ENCODE measurements at regions not wholly inside any gene's neighbourhood (a gene's known extent, or its start where the extent isn't known, plus 50 kb on each side); places are given as distances from the start of the nearest gene placed in this dataset.

GRCh38 chr1:10848109-10848684, 51.8 kb upstream of the CASZ1 start:
- DNase-seq (ENCODE audit: low spot score) = no peak
- ATAC-seq (ENCODE audit: low FRiP score) = no peak
- TF ChIP-seq CTCF (IDR thresholded peaks at IDR 0.05) = no peak

- DNase-seq (ENCODE audit: low spot score) (no peak), ATAC-seq (ENCODE audit: low FRiP score) (no peak)
- no peak for TF ChIP-seq CTCF (IDR thresholded peaks at IDR 0.05)
Measured at GRCh38 chr1:10850026-10850425, 53.6 kb upstream of the CASZ1 start.

- ATAC-seq (ENCODE audit: low FRiP score) = no peak
- TF ChIP-seq CTCF (IDR thresholded peaks at IDR 0.05) = no peak
- no peak for DNase-seq (ENCODE audit: low spot score)
Measured at GRCh38 chr1:10851024-10852013, 54.9 kb upstream of the CASZ1 start.

GRCh38 chr1:10852018-10852417, 55.6 kb upstream of the CASZ1 start:
- ATAC-seq (ENCODE audit: low FRiP score) (no peak), DNase-seq (ENCODE audit: low spot score) (no peak)
- TF ChIP-seq CTCF (IDR thresholded peaks at IDR 0.05) = no peak

GRCh38 chr1:10852486-10852885, 56.0 kb upstream of the CASZ1 start:
- no peak for DNase-seq (ENCODE audit: low spot score)
- ATAC-seq (ENCODE audit: low FRiP score) = no peak

GRCh38 chr1:10852998-10853520, 56.6 kb upstream of the CASZ1 start:
- no peak for TF ChIP-seq CTCF (IDR thresholded peaks at IDR 0.05)
- ATAC-seq (ENCODE audit: low FRiP score) (no peak), DNase-seq (ENCODE audit: low spot score) (no peak)

More at GRCh38 chr1:10852486-10852885, 56.0 kb upstream of the CASZ1 start:
- TF ChIP-seq CTCF (IDR thresholded peaks at IDR 0.05) = no peak
